ENCODE measurements at regions not wholly inside any gene's neighbourhood (a gene's known extent, or its start where the extent isn't known, plus 50 kb on each side); places are given as distances from the start of the nearest gene placed in this dataset.

DNA sequence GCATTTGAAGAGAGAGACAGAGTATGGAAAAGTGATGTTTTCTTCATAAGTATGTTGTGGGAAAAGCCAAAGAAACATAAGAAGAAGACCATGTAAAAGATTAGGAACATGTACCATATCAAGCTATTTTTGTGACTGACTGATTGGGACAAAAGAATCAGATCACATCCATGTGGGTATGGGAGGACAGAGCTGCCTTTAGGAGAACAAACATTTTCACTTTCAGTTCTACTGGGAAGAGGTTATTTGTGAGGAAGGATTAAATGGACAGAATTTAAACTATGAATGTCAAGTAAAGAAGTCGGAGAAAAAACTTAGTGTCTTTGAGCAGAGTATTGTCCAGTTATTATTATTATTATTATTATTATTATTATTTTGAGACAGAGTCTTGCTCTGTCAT lies 124.4 kb upstream of the HCRTR2 start:
- Mint-ChIP-seq H3K27me3 (ENCODE audit: unreplicated experiment) (no peaks in the 10 kb centered on the region), H3K4me1 (ENCODE audit: low read depth, unreplicated experiment) (peaks cover 6% of the 10 kb centered on the region), H3K36me3 (ENCODE audit: unreplicated experiment) (no peaks in the 10 kb centered on the region), H3K4me3 (ENCODE audit: unreplicated experiment) (no peak overlapping the region), H3K9me3 (ENCODE audit: unreplicated experiment) (no peaks in the 10 kb centered on the region), H3K27ac (ENCODE audit: unreplicated experiment) (no peak overlapping the region)
- TF ChIP-seq, protein P1, sequence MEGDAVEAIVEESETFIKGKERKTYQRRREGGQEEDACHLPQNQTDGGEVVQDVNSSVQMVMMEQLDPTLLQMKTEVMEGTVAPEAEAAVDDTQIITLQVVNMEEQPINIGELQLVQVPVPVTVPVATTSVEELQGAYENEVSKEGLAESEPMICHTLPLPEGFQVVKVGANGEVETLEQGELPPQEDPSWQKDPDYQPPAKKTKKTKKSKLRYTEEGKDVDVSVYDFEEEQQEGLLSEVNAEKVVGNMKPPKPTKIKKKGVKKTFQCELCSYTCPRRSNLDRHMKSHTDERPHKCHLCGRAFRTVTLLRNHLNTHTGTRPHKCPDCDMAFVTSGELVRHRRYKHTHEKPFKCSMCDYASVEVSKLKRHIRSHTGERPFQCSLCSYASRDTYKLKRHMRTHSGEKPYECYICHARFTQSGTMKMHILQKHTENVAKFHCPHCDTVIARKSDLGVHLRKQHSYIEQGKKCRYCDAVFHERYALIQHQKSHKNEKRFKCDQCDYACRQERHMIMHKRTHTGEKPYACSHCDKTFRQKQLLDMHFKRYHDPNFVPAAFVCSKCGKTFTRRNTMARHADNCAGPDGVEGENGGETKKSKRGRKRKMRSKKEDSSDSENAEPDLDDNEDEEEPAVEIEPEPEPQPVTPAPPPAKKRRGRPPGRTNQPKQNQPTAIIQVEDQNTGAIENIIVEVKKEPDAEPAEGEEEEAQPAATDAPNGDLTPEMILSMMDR (IDR thresholded peaks at IDR 0.05; ENCODE audit: partially characterized antibody, unreplicated experiment): no peak
- no peak for DNase-seq

DNA sequence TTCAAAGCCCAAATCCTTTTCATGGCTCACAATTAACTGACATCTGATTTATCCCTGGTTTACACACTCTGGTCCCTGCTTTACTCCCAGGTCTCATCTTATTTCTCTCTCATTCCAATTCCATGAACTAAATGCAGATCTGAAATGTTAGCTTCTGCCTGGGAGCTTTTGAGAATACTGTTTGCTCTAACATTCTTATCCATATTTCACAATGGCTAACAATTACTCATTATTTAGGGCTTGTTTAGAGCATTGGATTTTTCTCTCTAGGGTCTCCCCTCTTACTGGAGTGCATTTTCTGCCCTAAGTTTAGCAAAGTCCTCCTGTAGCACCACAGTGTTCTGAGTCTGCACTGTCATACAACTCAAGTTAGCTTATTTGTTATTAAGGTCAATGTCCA lies 121.5 kb upstream of the HCRTR2 start:
- H3K4me1 Mint-ChIP-seq (ENCODE audit: low read depth, unreplicated experiment): peaks cover 6% of the 10 kb centered on the region
- no peak overlapping the region for H3K4me3 Mint-ChIP-seq (ENCODE audit: unreplicated experiment)
- DNase-seq: no peak
- H3K9me3 Mint-ChIP-seq (ENCODE audit: unreplicated experiment): no peaks in the 10 kb centered on the region
- H3K27ac Mint-ChIP-seq (ENCODE audit: unreplicated experiment): no peak overlapping the region
- TF ChIP-seq, protein P1 (IDR thresholded peaks at IDR 0.05; ENCODE audit: partially characterized antibody, unreplicated experiment): no peak
- H3K27me3 Mint-ChIP-seq (ENCODE audit: unreplicated experiment): no peaks in the 10 kb centered on the region
- H3K36me3 Mint-ChIP-seq (ENCODE audit: unreplicated experiment): no peaks in the 10 kb centered on the region

DNA sequence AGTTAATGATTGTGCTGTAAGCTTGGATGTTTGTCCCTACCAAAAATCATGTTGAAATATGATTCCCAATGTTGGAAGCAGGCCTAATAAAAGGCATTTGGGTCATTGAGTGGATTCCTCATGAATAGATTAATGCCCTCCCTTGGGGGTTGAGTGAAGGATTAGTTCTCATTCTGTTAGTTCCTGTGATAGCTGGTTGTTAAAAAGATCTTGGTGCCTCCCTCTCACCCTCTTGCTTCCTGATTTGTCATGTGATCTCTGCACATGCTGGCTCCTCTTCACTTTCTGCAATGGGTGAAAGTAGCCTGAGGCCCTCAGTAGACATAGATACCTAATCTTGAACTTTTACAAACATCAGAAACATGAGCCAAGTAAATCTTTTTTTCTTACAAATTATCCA lies 115.6 kb upstream of the HCRTR2 start:
- Mint-ChIP-seq H3K36me3 (ENCODE audit: unreplicated experiment) (peaks cover 4% of the 10 kb centered on the region), H3K27me3 (ENCODE audit: unreplicated experiment) (no peaks in the 10 kb centered on the region), H3K9me3 (ENCODE audit: unreplicated experiment) (peaks cover 7% of the 10 kb centered on the region), H3K4me1 (ENCODE audit: low read depth, unreplicated experiment) (peaks cover 10% of the 10 kb centered on the region), H3K27ac (ENCODE audit: unreplicated experiment) (no peak overlapping the region), H3K4me3 (ENCODE audit: unreplicated experiment) (no peak overlapping the region)
- TF ChIP-seq, protein P1 (IDR thresholded peaks at IDR 0.05; ENCODE audit: partially characterized antibody, unreplicated experiment): no peak
- DNase-seq: no peak

DNA sequence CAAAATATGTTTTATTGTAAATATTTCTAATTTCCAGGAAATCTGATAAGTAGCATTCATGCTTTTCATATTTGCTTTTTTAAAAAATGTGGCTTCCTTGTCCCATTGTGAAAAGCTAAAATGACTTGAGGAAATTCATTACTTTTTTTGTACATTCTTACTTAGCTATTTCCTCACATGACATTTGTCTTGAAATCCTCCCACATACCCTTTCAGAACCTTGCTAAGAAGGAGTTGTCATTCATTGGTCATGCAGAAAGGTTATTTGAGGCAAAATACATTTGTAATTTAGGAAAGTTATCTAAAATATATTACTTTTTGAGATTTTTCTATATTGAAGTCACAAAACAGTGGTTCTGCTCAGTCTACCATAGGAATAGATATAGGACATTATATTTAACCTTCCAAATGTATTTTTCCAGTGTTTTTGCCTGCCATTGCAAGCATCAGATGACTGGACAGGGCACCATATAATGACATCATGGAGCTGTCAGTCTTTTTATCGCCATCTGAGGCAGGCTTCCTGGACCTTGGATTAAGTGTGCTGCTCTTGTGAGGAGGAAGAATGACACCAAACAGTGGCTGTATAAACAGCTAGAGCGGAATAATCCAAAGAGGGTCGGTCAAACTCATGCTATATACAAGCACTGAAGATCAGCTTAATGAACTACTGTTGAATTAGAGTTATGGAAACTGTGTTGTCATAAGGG lies 109.4 kb upstream of the HCRTR2 start:
- Mint-ChIP-seq H3K4me3 (ENCODE audit: unreplicated experiment) (no peak overlapping the region), H3K27me3 (ENCODE audit: unreplicated experiment) (no peaks in the 10 kb centered on the region), H3K9me3 (ENCODE audit: unreplicated experiment) (peaks cover 1% of the 10 kb centered on the region), H3K4me1 (ENCODE audit: low read depth, unreplicated experiment) (no peaks in the 10 kb centered on the region), H3K27ac (ENCODE audit: unreplicated experiment) (no peak overlapping the region), H3K36me3 (ENCODE audit: unreplicated experiment) (no peaks in the 10 kb centered on the region)
- no peak for DNase-seq
- TF ChIP-seq, protein P1 (IDR thresholded peaks at IDR 0.05; ENCODE audit: partially characterized antibody, unreplicated experiment): no peak

DNA sequence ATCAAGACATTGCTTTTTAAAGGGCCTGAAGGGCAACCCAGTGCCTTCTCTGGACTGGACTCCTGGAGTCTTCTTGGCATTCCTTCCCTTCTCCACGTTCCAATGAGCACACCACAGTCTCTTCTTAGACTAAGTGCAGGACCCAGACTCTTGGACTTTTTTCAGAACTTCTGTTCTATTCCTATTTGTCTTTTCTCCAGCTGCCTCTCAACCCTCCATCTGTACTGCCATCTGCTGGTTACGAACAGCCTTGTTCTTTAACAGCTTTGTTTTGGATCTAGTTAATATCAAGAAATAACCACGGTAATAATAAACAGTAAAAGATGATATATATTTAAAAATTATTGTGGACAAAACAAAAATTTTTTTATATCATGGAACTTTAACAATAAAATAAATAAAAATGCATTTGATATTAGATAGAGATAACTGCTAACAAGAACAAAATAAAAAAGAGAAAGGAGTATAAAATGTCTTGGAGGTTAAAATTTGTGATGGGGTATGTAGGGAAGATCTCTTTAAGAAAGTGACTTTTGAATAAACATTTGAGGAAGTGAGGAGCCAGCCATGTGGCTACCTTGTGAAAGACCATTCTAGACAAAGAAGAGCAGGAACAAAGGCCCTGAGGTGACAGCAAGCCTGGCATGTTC lies 105.1 kb upstream of the HCRTR2 start:
- Mint-ChIP-seq H3K36me3 (ENCODE audit: unreplicated experiment) (no peaks in the 10 kb centered on the region), H3K9me3 (ENCODE audit: unreplicated experiment) (no peaks in the 10 kb centered on the region), H3K4me3 (ENCODE audit: unreplicated experiment) (no peak overlapping the region), H3K27ac (ENCODE audit: unreplicated experiment) (peak overlapping the region; percentile 4), H3K4me1 (ENCODE audit: low read depth, unreplicated experiment) (no peaks in the 10 kb centered on the region), H3K27me3 (ENCODE audit: unreplicated experiment) (no peaks in the 10 kb centered on the region)
- TF ChIP-seq, protein P1 (IDR thresholded peaks at IDR 0.05; ENCODE audit: partially characterized antibody, unreplicated experiment): peak; percentile 65
- DNase-seq: peak; percentile 25

Data from glutamatergic neuron (in vitro differentiated cells).